LNCaP clone FGC (cell line): ENCODE measurements at regions not wholly inside any gene's neighbourhood (a gene's known extent, or its start where the extent isn't known, plus 50 kb on each side); places are given as distances from the start of the nearest gene placed in this dataset.

Experiments used
- DNase-seq: peaks from one replicate; pipeline ENCODE4 v3.0.0-alpha.2; 2011; ENCODE audit warnings: low read depth
- H3K4me3 ChIP-seq: 2 replicates; pipeline ENCODE4 v1.5.1; 2011; ENCODE audit warnings: mild to moderate bottlenecking, low read depth, low read length, control low read depth
- CTCF ChIP-seq: IDR thresholded peaks from 2 replicates; pipeline ENCODE4 v1.5.1; 2012; ENCODE audit warnings: mild to moderate bottlenecking; ENCODE audit not compliant: control insufficient read depth, insufficient read depth; ENCODE audit errors: extremely low read depth

- no peak overlapping the region for H3K4me3 ChIP-seq
- DNase-seq, result no peak
- TF ChIP-seq CTCF, result no peak
Observed at GRCh38 chr17:33966410-33967059, 288.6 kb upstream of the CCL2 start.

GRCh38 chr17:33967608-33968349, 287.3 kb upstream of the CCL2 start:
- no peak for DNase-seq
- no peak overlapping the region for H3K4me3 ChIP-seq
- no peak for TF ChIP-seq CTCF

- DNase-seq, result no peak
- no peak for TF ChIP-seq CTCF
- H3K4me3 ChIP-seq, result no peak overlapping the region
Observed at GRCh38 chr17:33968350-33969044, 286.6 kb upstream of the CCL2 start.

GRCh38 chr17:33970279-33970678, 284.8 kb upstream of the CCL2 start:
- no peak overlapping the region for H3K4me3 ChIP-seq
- TF ChIP-seq CTCF, result no peak
- no peak for DNase-seq

- no peak overlapping the region for H3K4me3 ChIP-seq
- no peak for DNase-seq
- TF ChIP-seq CTCF, result no peak
Observed at GRCh38 chr17:33972763-33973162, 282.3 kb upstream of the CCL2 start.

GRCh38 chr17:33973491-33973890, 281.6 kb upstream of the CCL2 start:
- H3K4me3 ChIP-seq, result no peak overlapping the region
- no peak for TF ChIP-seq CTCF
- DNase-seq, result no peak
